Peyer's patch (tissue), 4 donors: ENCODE measurements at regions not wholly inside any gene's neighbourhood (a gene's known extent, or its start where the extent isn't known, plus 50 kb on each side); places are given as distances from the start of the nearest gene placed in this dataset.

Source experiments
- POLR2A ChIP-seq, 2 donors: fragments of 450-650 bp; IDR thresholded peaks; one replicate each; pipeline ENCODE4 v1.5.1; 2017; ENCODE audit warnings: antibody characterized with exemption in 2 of 2, mild to moderate bottlenecking in 2 of 2, moderate library complexity in 2 of 2
- TF ChIP-seq, protein P1 (sequence below), 6 experiments: fragments of 450-650 bp in 4 of 6; fragments of 200-600 bp in 2 of 6; sonication (generic) in 1 of 6; IDR thresholded peaks; one replicate each; pipeline ENCODE4 v1.5.1; 2017 to 2019; ENCODE audit warnings: antibody characterized with exemption in 6 of 6, mild to moderate bottlenecking in 3 of 6, moderate library complexity in 1 of 6

DNA sequence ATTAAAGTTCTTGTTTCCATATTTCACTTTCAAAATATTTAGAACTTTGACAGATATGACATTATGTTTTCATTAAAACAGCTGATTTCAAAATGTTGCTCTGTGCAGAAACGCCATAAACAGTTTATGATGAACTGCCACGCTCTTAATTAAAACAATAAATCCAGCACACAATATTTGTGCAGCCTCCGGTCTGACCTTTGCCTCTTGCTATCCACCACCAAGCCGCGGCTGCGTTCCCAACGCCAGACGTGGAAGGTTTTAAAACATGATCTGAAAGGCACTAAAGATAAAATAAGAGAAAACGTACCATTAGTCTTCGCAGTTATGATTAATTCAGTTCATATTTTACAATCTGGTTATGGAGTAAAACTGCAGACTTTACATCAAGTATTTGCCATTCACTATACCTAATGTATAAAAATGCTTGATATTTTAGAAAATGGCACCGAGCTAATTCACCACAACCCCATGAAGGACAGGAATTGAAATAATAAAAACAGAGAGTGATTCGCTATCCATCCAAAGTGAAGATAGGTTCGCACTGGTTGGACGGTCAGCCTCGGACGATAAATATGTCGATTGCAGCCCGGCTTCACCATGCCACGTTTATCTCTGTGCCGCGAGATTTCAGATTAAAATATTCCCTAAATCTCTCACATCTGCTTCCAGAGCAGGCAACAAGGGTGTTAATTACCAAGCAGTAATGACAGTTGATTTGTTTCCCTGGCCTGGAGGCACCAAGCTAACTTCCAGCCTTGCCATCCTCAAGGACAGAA, 103.3 kb upstream of the ZNF507 start:
- TF ChIP-seq, protein P1, sequence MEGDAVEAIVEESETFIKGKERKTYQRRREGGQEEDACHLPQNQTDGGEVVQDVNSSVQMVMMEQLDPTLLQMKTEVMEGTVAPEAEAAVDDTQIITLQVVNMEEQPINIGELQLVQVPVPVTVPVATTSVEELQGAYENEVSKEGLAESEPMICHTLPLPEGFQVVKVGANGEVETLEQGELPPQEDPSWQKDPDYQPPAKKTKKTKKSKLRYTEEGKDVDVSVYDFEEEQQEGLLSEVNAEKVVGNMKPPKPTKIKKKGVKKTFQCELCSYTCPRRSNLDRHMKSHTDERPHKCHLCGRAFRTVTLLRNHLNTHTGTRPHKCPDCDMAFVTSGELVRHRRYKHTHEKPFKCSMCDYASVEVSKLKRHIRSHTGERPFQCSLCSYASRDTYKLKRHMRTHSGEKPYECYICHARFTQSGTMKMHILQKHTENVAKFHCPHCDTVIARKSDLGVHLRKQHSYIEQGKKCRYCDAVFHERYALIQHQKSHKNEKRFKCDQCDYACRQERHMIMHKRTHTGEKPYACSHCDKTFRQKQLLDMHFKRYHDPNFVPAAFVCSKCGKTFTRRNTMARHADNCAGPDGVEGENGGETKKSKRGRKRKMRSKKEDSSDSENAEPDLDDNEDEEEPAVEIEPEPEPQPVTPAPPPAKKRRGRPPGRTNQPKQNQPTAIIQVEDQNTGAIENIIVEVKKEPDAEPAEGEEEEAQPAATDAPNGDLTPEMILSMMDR (IDR thresholded peaks at IDR 0.05) = no peak
- no peak for TF ChIP-seq POLR2A (IDR thresholded peaks at IDR 0.05)
